Fibroblast of mammary gland (primary cell): ENCODE measurements at regions not wholly inside any gene's neighbourhood (a gene's known extent, or its start where the extent isn't known, plus 50 kb on each side); places are given as distances from the start of the nearest gene placed in this dataset.
"Not testable (repeated sequence)": the region's sequence is repeated elsewhere in the genome, so short reads cannot be mapped to it uniquely, and the experiment has no call there.

Source experiments
- DNase-seq: peaks from one replicate; pipeline ENCODE4 v3.0.0-alpha.2; 2010; ENCODE audit warnings: low read depth
- H3K4me3 ChIP-seq: 2 replicates; pipeline ENCODE4 v1.5.1; 2011; ENCODE audit warnings: low read depth, mild to moderate bottlenecking, low read length, moderate library complexity; ENCODE audit not compliant: control insufficient read depth
- TF ChIP-seq, protein P1 (sequence below): conservative IDR thresholded peaks from 2 replicates; pipeline ENCODE4 v1.5.1; 2011; ENCODE audit warnings: low read depth, low read length, inconsistent platforms; ENCODE audit not compliant: control insufficient read depth, insufficient read depth

DNA sequence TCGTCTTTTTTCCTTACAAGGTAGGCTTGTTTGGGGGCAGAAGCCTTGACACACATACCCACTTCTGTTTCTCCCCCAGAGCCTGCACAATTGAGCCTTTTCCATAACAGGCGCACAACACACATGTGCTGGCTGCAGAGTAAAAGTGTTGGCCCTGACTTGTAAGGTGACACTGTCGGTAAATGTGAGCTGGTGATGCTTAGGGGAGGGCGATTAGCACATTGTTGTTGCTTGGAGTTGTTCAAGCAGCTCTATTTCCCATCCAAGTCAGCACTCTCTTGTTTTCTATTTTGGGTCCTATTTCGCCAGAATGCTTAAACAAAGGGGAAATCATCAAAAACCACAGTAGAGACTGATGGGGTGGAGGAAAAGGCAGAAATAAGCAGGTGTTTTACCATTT, 51.9 kb upstream of the PTPRJ start:
- DNase-seq = no peak

DNA sequence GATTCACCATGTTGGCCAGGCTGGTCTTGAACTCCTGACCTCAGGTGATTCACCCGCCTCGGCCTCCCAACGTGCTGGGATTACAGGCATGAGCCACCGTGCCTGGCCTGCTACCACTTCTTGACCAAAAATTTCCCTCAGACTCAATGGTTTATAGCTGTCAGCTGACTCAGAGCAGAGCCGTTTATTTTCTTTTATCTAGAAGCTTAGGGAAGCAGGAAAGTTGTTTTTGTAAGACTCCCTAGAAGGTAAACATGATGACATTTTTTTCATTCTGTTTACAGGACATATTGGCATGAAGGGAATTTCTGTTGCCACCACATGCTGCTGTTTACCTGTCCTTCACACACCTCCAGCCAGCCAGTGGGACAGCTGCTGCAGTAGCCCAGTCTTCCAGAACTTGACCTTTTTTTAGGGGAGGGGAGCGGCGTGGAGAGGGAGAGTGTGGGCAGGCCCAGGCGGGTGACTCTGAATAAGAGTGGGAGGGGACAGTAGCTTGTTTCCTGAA, 56.1 kb upstream of the PTPRJ start:
- TF ChIP-seq, protein P1, sequence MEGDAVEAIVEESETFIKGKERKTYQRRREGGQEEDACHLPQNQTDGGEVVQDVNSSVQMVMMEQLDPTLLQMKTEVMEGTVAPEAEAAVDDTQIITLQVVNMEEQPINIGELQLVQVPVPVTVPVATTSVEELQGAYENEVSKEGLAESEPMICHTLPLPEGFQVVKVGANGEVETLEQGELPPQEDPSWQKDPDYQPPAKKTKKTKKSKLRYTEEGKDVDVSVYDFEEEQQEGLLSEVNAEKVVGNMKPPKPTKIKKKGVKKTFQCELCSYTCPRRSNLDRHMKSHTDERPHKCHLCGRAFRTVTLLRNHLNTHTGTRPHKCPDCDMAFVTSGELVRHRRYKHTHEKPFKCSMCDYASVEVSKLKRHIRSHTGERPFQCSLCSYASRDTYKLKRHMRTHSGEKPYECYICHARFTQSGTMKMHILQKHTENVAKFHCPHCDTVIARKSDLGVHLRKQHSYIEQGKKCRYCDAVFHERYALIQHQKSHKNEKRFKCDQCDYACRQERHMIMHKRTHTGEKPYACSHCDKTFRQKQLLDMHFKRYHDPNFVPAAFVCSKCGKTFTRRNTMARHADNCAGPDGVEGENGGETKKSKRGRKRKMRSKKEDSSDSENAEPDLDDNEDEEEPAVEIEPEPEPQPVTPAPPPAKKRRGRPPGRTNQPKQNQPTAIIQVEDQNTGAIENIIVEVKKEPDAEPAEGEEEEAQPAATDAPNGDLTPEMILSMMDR = no peak
- no peak overlapping the region for H3K4me3 ChIP-seq
- peak; percentile 80 for DNase-seq

More for the DNA sequence above, 51.9 kb upstream of the PTPRJ start:
- no peak overlapping the region for H3K4me3 ChIP-seq
- TF ChIP-seq, protein P1 = no peak

DNA sequence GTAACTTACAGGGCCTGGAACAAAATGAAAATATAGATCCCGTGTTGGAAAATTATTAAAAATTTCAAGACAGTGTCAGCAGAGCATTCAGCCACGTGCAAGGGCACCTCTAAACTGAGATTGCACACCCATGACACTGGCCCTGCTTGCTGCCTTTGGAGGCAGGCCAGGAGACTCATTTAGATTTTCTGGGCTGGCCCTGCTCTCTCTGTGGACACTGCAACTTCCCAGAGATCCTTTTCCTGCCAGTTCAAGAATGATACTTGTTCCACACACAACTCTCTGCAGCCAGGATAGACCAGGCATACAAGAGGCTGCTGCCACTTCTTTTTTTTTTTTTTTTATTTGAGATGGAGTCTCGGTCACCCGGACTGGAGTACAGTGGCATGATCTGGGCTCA, 56.7 kb upstream of the PTPRJ start:
- no peak overlapping the region for H3K4me3 ChIP-seq
- peak; percentile 49 for DNase-seq
- TF ChIP-seq, protein P1 = no peak

DNA sequence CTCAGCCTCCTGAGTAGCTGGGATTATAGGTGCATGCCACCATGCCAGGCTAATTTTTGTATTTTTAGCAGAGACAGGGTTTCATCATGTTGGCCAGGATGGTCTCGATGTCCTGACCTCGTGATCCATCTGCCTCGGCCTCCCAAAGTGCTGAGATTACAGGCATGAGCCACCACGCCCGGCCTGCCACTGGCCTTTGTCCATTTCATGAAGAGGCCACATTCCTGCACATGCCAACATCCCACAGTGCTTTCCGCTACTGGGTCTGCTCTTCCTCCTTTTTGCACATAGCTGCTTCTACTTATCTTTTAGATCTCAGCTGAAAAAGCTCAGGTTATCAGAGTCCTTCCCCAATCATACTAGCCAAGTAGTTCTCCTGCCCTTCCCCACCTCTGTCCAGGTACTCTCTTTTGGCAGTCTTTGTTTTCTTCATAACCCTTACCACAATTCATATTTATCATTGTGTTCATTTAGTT, 59.2 kb upstream of the PTPRJ start:
- DNase-seq, H3K4me3 ChIP-seq: not testable (repeated sequence)

DNA sequence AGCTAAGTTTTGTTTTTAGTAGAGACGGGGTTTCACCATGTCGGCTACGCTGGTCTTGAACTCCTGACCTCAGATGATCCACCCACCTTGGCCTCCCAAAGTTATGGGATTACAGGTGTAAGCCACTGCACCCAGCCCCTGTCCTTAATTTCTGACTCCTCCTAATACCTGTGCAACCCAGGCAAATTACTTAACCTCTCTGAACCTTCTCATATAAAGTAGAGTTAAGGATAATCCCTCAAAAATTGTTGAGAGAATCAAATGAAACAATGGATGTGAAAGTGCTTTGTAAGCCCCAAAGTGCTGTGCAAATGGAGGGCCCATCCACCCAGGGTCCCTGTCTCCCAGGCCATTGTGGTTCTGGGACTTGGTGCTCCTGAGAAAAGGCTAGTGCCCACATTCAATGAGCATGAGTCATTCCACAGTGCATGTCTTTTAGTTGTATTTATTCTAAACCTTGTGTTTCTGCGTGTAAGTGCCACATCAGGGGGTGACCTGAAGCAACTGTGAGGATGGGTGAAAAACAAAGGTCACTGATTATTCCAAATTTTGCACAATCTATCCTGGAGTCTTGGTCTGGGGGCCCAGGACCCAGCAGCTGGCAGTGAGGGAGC, 61.4 kb upstream of the PTPRJ start:
- TF ChIP-seq, protein P1 = no peak
- DNase-seq = no peak
- no peak overlapping the region for H3K4me3 ChIP-seq

DNA sequence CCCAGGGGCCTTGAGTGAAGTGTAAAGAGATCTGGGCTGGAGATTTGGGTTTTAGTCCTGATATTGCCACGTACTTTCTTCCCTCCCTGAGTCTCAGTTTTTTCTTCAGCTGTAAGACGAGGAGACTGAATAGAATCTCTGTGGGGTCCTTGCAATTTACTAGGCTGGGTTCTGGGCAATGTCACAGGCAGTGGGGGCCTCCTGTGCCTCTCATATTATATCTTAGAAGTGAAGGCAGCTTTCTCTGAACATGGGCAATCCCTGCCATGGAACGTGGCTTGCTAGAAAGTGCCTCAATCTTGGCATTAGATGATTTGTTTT, 62.0 kb upstream of the PTPRJ start:
- DNase-seq = no peak
- TF ChIP-seq, protein P1 = no peak
- H3K4me3 ChIP-seq = no peak overlapping the region

DNA sequence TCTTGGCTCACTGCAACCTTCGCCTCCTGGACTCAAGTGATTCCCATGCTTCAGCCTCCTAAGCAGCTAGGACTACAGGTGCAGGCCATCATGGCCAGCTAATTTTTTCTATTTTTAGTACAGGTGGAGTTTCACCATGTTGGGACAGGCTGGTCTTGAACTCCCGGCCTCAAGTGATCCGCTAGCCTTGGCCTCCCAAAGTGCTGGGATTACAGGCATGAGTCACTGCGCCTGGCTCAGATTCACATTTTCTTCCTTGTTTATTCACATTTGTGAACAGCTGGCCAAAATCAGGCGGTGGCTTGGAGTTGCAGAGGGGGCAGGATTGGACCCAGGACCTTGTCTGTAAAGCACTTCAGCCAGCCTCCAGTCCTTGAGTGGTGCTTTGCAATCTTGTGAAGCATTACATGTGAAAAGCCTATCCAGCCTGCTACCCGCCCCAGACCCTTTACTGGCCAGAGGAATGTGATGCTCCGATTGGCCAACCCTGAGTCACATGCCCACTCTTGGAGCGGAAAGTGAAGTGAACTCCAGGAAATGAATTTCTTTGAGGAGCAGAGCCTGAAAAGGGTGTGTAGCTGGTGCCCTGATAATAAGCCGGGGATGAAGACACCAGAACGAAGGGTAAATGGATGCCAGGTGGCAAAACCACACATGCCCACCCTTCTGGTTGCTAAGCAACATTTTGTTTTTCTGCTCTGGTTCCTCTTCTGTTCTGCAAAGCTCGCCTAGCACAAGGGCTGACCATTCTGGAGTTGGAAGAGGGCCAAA, 62.6 kb upstream of the PTPRJ start:
- TF ChIP-seq, protein P1 = no peak
- H3K4me3 ChIP-seq = no peak overlapping the region
- peak; percentile 89 for DNase-seq
